HepG2 (cell line): ENCODE measurements at regions not wholly inside any gene's neighbourhood (a gene's known extent, or its start where the extent isn't known, plus 50 kb on each side); places are given as distances from the start of the nearest gene placed in this dataset.
A peak's percentile ranks its signal among the peaks of the same experiment; 100 is the strongest.

ENCODE experiments used
- ATRX ChIP-seq: sonication (generic); formaldehyde crosslinking; IDR thresholded peaks from 2 replicates; pipeline ENCODE4 v1.4.0; 2020; ENCODE audit warnings: missing genetic modification reagents, borderline replicate concordance
- CREM ChIP-seq, 2 experiments: sonication (generic) in 1 of 2; formaldehyde crosslinking in 1 of 2; IDR thresholded peaks; 2 replicates each; pipeline versions ENCODE4 v1.4.0 to v1.6.1; 2016 to 2020; ENCODE audit warnings: antibody characterized with exemption in 1 of 2, mild to moderate bottlenecking in 1 of 2, missing genetic modification reagents in 1 of 2
- EHMT2 ChIP-seq: fragments of 200-600 bp; sonication (generic); IDR thresholded peaks from 2 replicates; pipeline ENCODE4 v1.7.0; 2017; ENCODE audit warnings: antibody characterized with exemption, low read depth, low read length, borderline replicate concordance
- ETV5 ChIP-seq: IDR thresholded peaks from 2 replicates; pipeline ENCODE4 v1.6.1; 2018; ENCODE audit warnings: missing biosample characterization, missing genetic modification reagents, inconsistent platforms, borderline replicate concordance
- GRHL1 ChIP-seq: sonication (generic); formaldehyde crosslinking; conservative IDR thresholded peaks from 2 replicates; pipeline ENCODE4 v1.8.0; 2022; ENCODE audit warnings: missing genetic modification reagents
- IKZF5 ChIP-seq: IDR thresholded peaks from 2 replicates; pipeline ENCODE4 v1.6.1; 2018; ENCODE audit warnings: missing genetic modification reagents, mild to moderate bottlenecking, missing compliant biosample characterization
- KDM1A ChIP-seq: IDR thresholded peaks from 2 replicates; pipeline ENCODE4 v1.6.1; 2016; ENCODE audit warnings: missing compliant biosample characterization
- MXI1 ChIP-seq: IDR thresholded peaks from 3 replicates; pipeline ENCODE4 v1.6.1; 2012; ENCODE audit warnings: low read depth, low read length, inconsistent platforms, borderline replicate concordance
- PATZ1 ChIP-seq: sonication (generic); formaldehyde crosslinking; IDR thresholded peaks from 2 replicates; pipeline ENCODE4 v1.4.0; 2020; ENCODE audit warnings: missing genetic modification reagents
- PAXIP1 ChIP-seq: sonication (generic); formaldehyde crosslinking; conservative IDR thresholded peaks from 2 replicates; pipeline ENCODE4 v1.4.0; 2020; ENCODE audit warnings: mild to moderate bottlenecking, missing genetic modification reagents, moderate library complexity
- PRPF4 ChIP-seq: fragments of 200-400 bp; formaldehyde crosslinking; IDR thresholded peaks from 2 replicates; pipeline ENCODE4 v1.6.1; 2016; ENCODE audit warnings: low read length, low read depth; ENCODE audit not compliant: poor library complexity, severe bottlenecking
- SIX1 ChIP-seq: sonication (generic); formaldehyde crosslinking; IDR thresholded peaks from 2 replicates; pipeline ENCODE4 v1.4.0; 2020; ENCODE audit warnings: missing genetic modification reagents, borderline replicate concordance
- SMYD3 ChIP-seq: sonication (generic); formaldehyde crosslinking; IDR thresholded peaks from 2 replicates; pipeline ENCODE4 v1.8.1; 2023; ENCODE audit warnings: mild to moderate bottlenecking, missing genetic modification reagents
- ZC3H13 ChIP-seq: sonication (generic); formaldehyde crosslinking; IDR thresholded peaks from 2 replicates; pipeline ENCODE4 v1.8.1; 2023; ENCODE audit warnings: mild to moderate bottlenecking, missing genetic modification reagents, moderate library complexity
- ZNF274 ChIP-seq: sonication (generic); formaldehyde crosslinking; IDR thresholded peaks from 2 replicates; pipeline ENCODE4 v1.5.1; 2020; ENCODE audit warnings: mild to moderate bottlenecking, missing genetic modification reagents
- ZNF574 ChIP-seq: sonication (generic); formaldehyde crosslinking; IDR thresholded peaks from 2 replicates; pipeline ENCODE4 v1.4.0; 2020; ENCODE audit warnings: missing genetic modification reagents
- ZNF777 ChIP-seq: sonication (generic); formaldehyde crosslinking; IDR thresholded peaks from 2 replicates; pipeline ENCODE4 v1.4.0; 2020; ENCODE audit warnings: missing genetic modification reagents
- ZNF790 ChIP-seq: sonication (generic); formaldehyde crosslinking; IDR thresholded peaks from 2 replicates; pipeline ENCODE4 v1.8.0; 2022; ENCODE audit warnings: missing genetic modification reagents, mild to moderate bottlenecking, borderline replicate concordance

GRCh38 chr6:18585032-18585573 is 198.0 kb downstream of the RNF144B start (continued):
- TF ChIP-seq ZNF574 (CRISPR knock-in tag) (no peak), KDM1A (CRISPR knock-in tag) (no peak), PATZ1 (CRISPR knock-in tag) (peak; percentile 6; the same call in 1 of the 2 replicates), ZNF777 (CRISPR knock-in tag) (no peak), PRPF4 (no peak), MXI1 (no peak; the same call in 2 of the 3 replicates), PAXIP1 (CRISPR knock-in tag) (peak; percentile 34; the same call in 1 of the 2 replicates), ATRX (CRISPR knock-in tag) (no peak), ZC3H13 (CRISPR knock-in tag) (no peak), IKZF5 (0 out of 2 replicates have a peak, but pooled peaks have one; percentile 13), ETV5 (peak; percentile 88), GRHL1 (no peak), SMYD3 (CRISPR knock-in tag) (no peak), ZNF274 (no peak), EHMT2 (no peak), ZNF790 (CRISPR knock-in tag) (no peak), SIX1 (CRISPR knock-in tag) (no peak), CREM (IDR thresholded peaks at IDR 0.05) (0 out of 2 replicates have a peak, but pooled peaks have one; percentile 12), CREM (CRISPR knock-in tag; IDR thresholded peaks at IDR 0.05) (no peak)
